Fibroblast of skin of left biceps (primary cell): ENCODE measurements at regions not wholly inside any gene's neighbourhood (a gene's known extent, or its start where the extent isn't known, plus 50 kb on each side); places are given as distances from the start of the nearest gene placed in this dataset.

Source experiments
- DNase-seq, 2 experiments: peaks; one replicate each; pipeline ENCODE4 v3.0.0-alpha.2; 2013; ENCODE audit warnings: low read depth in 2 of 2

DNA sequence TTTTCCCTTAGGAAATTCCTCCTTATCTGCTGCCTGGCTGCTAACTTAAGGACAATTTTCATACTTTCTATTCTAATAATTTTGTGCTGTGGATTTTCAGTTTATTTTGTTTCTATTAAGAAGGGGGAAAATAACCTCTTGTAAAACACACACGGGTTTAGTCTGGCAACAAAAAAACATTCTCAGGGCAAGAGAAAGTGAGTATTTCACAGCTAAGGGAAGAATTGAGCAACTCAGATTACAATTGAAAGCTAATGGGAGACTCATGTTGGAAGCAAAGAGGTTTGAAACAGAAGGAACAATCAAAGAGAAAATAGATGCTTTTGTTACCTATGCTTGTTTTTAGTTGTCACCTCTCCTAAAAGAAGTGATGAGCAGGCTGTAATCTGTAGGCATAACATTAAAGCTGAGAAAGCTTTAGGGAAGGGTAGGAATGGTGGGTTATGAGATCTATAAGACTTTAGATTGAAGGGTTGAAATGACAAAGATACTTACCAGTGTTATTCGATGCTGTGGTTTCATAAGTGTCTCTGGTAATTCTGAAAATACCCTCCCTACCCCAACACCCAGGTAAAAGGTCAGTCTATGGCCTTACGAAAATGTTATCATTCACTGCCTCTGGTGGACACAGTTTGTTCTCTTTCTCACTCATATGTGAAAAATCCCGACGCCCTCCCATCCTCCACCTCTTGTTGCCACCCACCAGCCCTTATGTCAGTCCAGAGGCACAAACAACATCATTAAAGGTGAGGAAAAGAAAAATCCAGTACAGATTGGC, 510.9 kb downstream of the TXNL1 start:
- no peak for DNase-seq

- DNase-seq = peak; percentile 69 to 71
Observed at GRCh38 chr18:56124186-56124585, 514.2 kb downstream of the TXNL1 start.

- DNase-seq = no peak
Observed at GRCh38 chr18:56121669-56122068, 516.7 kb downstream of the TXNL1 start.

DNA sequence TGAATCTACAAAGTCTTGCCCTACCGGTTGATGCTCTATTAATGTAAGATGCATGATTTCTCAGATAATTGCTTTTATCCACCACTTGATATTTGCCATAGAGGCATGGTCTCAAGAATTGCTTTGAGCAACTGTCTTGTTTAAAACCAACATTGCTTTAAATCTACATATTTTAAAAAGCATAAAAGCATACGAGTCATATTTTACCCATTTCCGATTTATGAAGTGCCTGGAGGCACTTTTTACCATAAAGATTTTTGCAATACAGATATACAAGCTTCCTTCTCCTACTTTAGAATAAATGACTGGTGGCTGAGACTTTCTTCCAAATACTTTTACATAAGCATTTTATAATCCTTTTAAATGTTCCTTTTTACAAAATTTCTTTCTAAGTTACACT, 517.6 kb downstream of the TXNL1 start:
- DNase-seq = no peak

- DNase-seq = no peak
Observed at GRCh38 chr18:56119681-56120080, 518.7 kb downstream of the TXNL1 start.

DNA sequence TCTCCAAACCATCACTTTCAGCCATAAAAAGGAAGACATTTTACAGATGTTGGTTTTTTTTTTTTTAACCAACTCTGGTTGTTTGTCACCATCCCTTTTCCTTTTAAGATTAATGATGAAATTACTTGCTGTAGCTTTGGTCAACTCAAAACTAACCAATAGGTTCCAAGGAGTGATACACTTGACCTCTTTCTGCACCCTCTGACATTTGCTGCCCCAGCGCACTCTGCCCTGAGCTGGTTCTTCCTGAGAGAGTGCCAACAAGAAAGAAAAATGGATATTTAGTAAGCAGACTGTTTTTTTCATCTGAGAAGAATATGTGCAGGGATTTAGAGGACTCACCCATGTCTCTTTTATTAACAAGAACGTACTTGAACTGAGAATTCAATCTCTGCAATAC, 520.0 kb downstream of the TXNL1 start:
- no peak for DNase-seq

GRCh38 chr18:56115071-56116015, 523.0 kb downstream of the TXNL1 start:
- DNase-seq = no peak

DNA sequence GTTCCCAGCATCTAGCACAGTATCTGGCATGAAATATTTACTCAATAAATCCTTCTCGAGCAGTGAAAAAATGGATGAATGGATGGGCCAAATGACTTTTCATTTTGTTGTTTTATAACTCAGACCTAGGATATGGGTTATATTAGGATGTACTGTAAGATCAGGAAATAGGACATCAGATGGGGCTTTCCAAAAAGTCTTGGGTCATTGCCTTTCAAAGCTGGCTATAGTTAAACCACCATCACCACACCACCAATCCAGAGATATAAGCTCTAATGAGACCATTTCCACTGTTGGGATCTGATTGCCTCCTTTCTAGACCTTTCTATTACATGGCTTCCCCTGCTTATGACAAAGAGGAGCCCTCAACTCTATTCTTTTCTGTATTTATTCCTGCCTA, 525.0 kb upstream of the TCF4 start:
- DNase-seq = no peak

DNA sequence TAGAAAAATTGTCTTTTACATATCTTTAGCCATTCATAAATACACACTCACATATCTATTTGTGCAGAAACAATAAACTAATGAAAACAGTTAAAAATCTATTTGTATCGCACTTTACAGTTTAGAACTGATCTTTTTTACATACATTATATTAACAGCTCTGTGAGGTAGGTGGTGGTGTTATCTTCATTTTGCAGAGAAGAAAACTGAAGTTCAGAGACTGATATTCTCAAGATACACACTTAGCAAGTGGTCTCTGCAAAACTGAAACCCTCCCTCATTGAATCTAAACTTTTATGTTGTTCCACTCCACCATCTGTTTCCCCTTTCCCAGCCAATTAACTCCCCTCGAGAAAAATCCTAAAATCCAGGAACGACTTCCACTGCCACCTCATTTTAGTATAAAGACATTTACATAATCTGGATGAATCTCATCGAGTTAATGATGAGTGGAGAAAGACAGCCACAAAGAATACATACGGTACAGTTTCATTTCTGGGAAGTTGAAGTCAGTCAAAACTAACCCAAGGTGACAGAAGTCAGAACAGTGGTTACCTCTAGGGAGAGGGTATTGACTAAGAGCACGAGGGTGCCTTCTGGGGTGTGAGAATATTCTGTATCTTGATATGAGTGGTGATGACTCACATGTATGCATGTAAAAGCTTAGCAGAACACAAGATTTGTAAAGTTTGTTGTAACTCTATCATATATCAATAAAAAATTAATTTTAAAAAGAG, 524.2 kb upstream of the TCF4 start:
- DNase-seq = no peak

DNA sequence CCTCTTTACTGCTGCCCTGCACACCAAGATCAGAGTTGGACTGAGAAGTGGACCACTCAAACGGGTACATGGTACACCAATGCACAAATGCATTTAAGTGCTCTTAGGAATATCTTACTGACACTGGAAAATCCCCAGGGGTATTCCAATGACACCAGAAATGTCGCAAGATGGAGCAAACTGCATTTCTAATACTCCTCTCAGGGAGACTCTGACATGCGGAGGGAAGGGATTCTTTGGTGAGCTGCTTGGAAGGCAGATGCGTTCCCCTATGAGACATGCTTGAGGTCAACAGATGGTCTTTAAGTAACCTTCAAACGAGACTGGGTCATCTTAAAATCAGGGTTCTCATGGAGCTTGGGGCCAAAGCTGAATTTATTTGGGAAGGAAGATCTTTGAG, 521.8 kb upstream of the TCF4 start:
- DNase-seq = no peak

DNA sequence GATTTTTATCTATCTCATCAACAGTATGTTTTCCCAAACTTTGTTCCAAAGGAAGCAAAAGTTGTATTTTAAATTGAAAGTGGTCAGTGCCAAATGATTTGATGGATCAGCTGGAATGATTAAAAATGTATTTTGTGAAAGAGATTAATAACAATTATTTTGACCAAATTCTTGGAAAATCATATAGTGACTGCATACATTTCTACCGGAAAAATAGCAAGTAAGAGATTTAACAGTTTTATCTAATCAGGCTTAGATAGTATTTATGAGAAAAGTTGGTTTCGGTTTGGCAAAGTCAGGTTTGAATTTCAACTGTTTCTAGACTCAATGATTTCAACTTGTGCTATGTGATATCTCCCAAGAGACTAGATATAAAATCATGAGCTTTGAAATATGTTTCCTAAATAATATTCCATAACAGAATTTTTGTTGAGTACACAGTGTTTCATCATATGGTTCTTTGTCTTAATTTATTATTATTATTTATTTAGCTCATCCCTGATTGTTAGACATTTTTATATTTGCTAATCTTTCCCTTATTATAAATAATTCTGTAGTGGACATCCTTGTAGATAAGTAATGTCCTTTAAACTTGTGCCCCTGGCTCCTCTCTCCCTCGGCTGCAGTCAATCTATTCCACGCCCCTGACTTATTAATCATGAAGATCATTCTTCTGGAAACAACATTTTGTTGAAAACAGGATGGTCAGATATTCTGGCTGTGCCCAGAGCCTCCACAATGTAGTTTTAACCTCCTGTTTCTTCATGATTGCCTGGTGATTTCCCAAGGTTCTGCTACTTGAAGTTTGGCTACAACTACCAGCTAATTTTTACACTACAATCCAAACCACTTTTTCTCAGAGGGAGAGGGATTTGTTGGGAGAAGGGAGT, 520.7 kb upstream of the TCF4 start:
- no peak for DNase-seq

DNA sequence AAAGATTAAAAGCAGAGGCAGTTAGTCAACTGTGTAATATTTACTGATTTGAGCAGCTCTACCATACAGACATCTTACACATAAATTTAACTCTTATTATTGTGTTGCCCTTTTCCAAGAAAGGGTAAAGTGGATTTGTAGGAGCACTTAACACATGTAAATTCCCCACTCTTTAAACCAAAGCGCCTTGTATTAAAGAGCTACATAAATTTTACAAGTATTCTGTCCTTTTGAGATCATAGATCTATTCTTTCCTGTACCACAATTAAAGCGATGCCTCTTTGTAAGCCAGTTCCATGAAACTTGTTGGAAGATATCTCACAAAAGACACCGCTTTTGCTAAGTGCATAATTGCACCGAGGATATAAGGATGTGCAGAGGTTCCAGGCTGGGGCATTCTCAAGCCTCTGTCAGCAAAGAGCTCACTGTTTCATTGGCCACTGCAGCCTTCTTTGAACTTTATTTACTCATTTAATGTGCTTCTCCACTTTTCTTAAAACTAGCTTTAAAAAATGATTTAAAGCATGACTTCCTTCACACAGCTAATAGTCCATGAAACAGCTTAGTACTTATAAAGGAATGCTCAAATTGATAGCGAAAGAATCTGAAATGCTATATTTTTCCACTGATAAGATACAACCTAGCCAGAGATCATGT, 520.0 kb upstream of the TCF4 start:
- DNase-seq = no peak

DNA sequence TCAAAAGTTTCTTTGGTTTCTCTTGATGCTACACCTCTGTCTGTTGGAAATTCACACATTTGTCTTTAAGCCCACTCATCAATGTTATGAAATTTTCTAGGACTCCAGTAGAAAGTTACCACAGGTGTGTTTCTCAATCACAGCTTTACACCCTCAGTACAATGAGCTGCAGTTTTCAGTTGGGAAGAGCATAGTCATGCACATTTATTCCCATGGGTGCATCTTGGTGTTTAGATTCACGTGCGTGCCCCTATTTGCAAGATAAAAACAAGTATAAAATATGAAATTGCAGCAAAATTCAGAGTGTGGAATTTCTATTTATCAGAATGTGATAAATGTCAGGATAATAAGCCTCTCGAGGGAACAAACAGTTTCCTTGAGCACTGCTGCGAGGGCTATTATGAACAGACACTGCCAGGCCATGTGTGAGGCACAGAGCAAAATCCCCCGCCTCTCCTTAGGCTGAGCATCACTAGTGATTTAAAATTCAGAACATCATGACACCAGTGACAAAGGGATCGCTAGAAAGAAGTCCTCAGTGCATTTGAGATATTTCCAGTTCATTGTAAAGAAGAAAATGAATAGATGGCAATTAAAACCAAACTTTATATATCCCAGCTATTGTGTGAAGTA, 512.2 kb upstream of the TCF4 start:
- no peak for DNase-seq

GRCh38 chr18:56097621-56098020, 509.6 kb upstream of the TCF4 start:
- no peak for DNase-seq

- DNase-seq = no peak
Observed at GRCh38 chr18:56096861-56097260, 508.9 kb upstream of the TCF4 start.

DNA sequence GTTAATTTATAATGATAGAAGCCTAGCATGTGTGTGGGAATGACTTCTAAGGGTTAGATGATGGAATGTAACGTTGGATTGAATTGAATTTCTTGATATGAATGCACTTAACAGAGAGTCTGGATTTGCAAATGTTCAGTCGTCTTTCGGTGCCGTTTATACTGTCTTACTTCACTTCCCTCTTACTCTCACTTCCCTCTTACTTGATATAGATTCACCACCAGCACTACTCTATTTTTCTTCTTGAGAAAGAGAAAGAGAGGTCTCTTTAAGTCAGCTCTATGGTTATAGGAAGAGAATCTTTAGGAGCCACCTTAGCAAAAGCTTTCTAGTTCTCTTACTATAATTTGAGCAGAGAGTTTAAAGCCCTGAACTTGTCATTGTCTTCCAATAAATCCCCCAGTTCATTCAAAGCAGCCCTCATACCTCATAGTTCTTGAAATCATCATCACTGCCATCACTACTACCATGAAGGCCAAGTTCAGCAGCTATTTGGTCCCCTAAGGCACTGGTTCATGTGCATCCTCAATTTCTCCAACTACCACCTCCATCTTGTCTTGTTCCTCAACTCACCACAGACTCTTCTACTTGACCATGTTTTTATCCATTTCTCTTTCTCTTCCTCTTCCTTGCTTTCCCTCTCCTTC, 501.7 kb upstream of the TCF4 start:
- DNase-seq = no peak

- DNase-seq = no peak
Observed at GRCh38 chr18:56086786-56087185, 498.8 kb upstream of the TCF4 start.

DNA sequence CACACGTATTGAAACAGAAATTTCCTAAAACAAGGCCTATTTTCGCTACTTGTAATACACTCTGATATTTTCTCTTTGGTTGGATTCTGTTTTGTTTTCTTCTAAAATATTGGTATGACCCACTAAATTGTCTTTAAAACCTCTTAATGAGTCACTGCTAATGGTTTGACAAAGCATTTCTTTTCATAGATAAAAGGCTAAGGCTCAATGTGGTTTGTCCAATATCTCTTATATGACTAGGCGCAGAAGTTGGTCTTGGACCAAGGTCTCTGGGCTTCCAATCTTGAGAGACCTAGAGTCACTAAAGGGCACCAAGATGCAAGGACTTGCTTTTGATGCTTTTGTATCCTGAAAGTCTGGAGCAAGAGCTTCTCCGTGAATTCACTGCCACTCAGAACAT, 498.2 kb upstream of the TCF4 start:
- no peak for DNase-seq

DNA sequence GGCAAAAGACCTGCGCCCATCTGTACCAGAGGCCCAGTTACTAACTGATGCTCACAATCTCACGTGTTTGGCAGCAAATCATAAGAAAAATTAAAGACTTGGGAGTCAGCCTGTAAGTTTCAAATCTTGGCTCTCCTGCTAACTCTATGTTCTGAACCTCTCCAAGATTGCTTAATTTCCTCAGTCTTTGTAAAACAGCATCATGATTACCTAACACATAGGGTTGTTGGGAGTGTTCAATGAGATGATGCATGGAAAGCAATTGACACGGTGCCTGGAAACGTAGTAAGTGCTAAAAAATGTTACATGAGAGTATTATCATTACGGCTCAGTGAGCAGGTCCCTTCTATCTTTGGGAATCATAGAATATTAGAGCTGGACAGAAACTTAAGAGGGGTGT, 497.6 kb upstream of the TCF4 start:
- DNase-seq = peak; percentile 65 to 69
